ENCODE measurements at regions not wholly inside any gene's neighbourhood (a gene's known extent, or its start where the extent isn't known, plus 50 kb on each side); places are given as distances from the start of the nearest gene placed in this dataset.
A peak's percentile ranks its signal among the peaks of the same experiment; 100 is the strongest.

DNA sequence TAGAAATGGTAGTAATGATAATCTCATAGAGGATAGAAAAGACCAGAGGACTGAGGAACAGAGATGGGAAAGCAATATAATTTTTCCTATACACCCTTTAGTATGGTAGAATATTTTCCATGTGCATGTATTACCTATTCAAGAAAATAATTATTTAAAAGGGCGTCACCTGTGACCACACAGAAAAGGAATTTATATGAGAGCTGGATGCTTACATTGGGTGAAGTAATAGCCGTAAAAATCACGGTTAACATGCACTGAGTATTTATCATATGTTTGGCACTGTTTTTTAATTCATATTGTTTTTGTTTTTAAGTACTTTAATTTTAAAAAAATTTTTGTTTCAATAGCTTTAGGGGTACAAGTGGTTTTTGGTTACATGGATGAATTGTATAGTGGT is 195.1 kb downstream of the IPMK start:
- TF ChIP-seq, protein P1, sequence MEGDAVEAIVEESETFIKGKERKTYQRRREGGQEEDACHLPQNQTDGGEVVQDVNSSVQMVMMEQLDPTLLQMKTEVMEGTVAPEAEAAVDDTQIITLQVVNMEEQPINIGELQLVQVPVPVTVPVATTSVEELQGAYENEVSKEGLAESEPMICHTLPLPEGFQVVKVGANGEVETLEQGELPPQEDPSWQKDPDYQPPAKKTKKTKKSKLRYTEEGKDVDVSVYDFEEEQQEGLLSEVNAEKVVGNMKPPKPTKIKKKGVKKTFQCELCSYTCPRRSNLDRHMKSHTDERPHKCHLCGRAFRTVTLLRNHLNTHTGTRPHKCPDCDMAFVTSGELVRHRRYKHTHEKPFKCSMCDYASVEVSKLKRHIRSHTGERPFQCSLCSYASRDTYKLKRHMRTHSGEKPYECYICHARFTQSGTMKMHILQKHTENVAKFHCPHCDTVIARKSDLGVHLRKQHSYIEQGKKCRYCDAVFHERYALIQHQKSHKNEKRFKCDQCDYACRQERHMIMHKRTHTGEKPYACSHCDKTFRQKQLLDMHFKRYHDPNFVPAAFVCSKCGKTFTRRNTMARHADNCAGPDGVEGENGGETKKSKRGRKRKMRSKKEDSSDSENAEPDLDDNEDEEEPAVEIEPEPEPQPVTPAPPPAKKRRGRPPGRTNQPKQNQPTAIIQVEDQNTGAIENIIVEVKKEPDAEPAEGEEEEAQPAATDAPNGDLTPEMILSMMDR (conservative IDR thresholded peaks at IDR 0.05; ENCODE audit: low read length), result no peak
- H3K4me3 ChIP-seq (ENCODE audit: low read length), result no peak overlapping the region

GRCh38 chr10:58070956-58071355 is 196.7 kb downstream of the IPMK start:
- no peak for DNase-seq (ENCODE audit: low read depth)
- no peak overlapping the region for H3K4me3 ChIP-seq (ENCODE audit: low read length)
- TF ChIP-seq, protein P1 (conservative IDR thresholded peaks at IDR 0.05; ENCODE audit: low read length), result no peak

More for the DNA sequence above, 195.1 kb downstream of the IPMK start:
- no peak for DNase-seq (ENCODE audit: low read depth)

- no peak overlapping the region for H3K4me3 ChIP-seq (ENCODE audit: low read length)
- TF ChIP-seq, protein P1 (conservative IDR thresholded peaks at IDR 0.05; ENCODE audit: low read length), result no peak
- no peak for DNase-seq (ENCODE audit: low read depth)
These were observed 198.9 kb downstream of the IPMK start for GRCh38 chr10:58068809-58069208.

DNA sequence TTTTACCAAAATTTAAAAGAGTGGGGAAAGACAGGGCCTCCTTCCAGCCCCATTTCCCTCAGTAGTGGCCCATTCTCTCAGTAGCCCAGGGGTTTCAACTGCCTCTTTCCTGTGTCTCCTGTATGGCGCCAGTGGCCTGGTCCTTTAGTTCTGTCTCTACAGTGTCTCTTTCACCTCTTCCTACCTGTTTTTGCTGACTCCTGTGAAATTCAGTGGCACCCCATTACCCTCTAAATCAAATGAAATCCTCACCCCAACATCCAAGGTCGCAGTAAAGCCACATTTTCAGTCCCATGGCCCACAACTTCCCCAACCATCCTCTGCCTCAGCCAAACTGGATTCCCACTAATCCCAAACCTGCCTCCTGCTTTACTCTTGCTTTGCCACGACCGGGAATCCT is 200.7 kb downstream of the IPMK start:
- no peak overlapping the region for H3K4me3 ChIP-seq (ENCODE audit: low read length)
- TF ChIP-seq, protein P1 (conservative IDR thresholded peaks at IDR 0.05; ENCODE audit: low read length), result no peak
- DNase-seq (ENCODE audit: low read depth), result no peak

DNA sequence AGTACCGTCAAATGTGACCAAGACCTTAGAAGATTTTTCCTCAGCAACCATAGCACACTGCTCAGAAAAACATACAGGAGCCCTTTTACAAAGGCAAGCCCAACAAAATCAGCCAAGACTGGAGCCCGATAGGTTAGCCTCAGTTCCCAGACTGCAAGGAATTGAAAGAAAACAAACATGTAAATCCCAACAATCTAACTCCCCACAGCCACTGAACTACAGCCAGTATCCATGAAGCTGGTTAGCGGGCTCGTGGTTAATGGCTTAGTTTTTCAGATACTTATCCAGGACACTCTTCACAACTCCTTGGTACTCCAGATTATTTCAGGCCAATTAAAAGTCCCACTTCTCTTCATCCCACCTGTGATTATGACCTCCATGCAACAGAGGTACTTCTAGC is 201.6 kb downstream of the IPMK start:
- H3K4me3 ChIP-seq (ENCODE audit: low read length), result no peak overlapping the region
- DNase-seq (ENCODE audit: low read depth), result no peak
- TF ChIP-seq, protein P1 (conservative IDR thresholded peaks at IDR 0.05; ENCODE audit: low read length), result no peak

DNA sequence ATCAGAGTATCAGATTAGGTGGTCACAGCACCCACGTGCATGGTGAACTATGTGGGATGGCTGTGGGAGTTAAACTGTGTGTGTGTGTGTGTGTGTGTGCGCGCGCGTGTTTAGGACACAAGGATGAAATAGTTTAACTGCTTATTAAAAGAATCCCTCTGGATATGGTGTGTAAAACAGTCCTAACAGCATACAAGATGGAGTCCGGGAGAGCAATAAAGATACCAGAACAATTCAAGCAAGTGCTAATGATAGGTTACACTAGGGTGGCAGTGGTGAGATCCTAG is 202.2 kb downstream of the IPMK start:
- TF ChIP-seq, protein P1 (conservative IDR thresholded peaks at IDR 0.05; ENCODE audit: low read length), result no peak
- DNase-seq (ENCODE audit: low read depth), result no peak
- no peak overlapping the region for H3K4me3 ChIP-seq (ENCODE audit: low read length)

DNA sequence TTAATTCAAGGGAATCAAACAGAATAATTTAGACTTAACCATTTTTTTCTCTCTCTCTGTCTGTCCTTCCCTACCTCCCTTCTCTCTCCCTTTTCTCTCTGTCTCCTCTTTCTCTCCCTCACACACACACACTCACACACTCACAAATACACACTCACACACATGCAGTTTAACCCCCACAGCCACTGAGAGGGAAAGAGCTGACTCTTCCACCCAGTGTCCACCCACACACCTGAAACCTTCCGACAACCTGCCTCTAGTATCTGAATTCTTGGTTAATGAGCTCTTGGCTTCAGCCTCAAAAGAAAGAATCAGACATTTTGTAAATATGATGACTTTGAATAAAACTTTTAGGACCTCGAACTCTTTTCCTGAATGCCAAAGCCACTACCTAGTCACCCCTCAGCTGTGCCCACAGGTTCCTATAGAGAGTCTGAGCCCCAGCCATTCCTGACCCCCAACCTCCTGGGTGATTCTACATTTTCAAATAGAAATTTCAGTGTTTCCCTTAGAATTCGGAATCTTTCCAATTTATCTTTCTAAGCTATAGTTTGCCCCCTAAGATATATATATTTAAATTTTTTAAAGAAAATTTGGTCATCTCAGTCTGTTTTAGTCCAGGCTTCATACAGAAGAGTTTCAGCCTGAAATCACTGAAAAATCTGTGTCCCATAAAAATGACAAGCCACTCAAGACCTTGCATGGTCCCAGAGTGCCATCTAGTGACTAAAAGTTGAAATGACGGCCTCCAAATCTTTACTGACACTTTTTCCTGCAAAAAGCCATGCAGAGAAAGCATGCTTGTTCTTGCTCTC is 202.8 kb downstream of the IPMK start:
- TF ChIP-seq, protein P1 (conservative IDR thresholded peaks at IDR 0.05; ENCODE audit: low read length), result peak; percentile 96
- no peak overlapping the region for H3K4me3 ChIP-seq (ENCODE audit: low read length)
- DNase-seq (ENCODE audit: low read depth), result peak; percentile 61

Data from AG10803 (cell line).